PC-3 (cell line): ENCODE measurements at regions not wholly inside any gene's neighbourhood (a gene's known extent, or its start where the extent isn't known, plus 50 kb on each side); places are given as distances from the start of the nearest gene placed in this dataset.

Source experiments
- ATAC-seq: fragments of 200-7000 bp; cut with Tn5 transposase; 2 replicates; pipeline ENCODE4 v1.9.1; 2020; ENCODE audit warnings: mild to moderate bottlenecking, moderate library complexity
- BruUV-seq: library from RNA; stranded (reverse); fragments of 400-500 nt; replicated peaks from 2 replicates; lab custom pipeline; 2021; lab: Mats Ljungman, UMichigan
- CTCF ChIA-PET: fragments of 300-600 bp; sonication (Branson Sonifier 250); formaldehyde crosslinking; loops from one replicate; lab custom pipeline; 2022; ENCODE audit warnings: antibody characterized with exemption; lab: Charles Lee
- POLR2A ChIA-PET: fragments of 300-600 bp; sonication (Branson Sonifier 250); formaldehyde crosslinking; loops from one replicate; lab custom pipeline; 2022; ENCODE audit warnings: antibody characterized with exemption; ENCODE audit not compliant: unreplicated experiment; lab: Charles Lee
- DNase-seq: peaks from one replicate; pipeline ENCODE4 v3.0.0-alpha.2; 2015
- H2AFZ ChIP-seq: fragments of 300-600 bp; sonication (generic); 2 replicates; pipeline ENCODE4 v1.6.0; 2016; ENCODE audit warnings: antibody characterized with exemption, low read length
- H3F3A ChIP-seq: fragments of 300-600 bp; sonication (generic); one replicate; pipeline ENCODE4 v1.6.0; 2017; ENCODE audit warnings: antibody characterized with exemption, low read length, control low read depth, mild to moderate bottlenecking; ENCODE audit not compliant: unreplicated experiment
- H3K27ac ChIP-seq: fragments of 300-600 bp; sonication (generic); 2 replicates; pipeline ENCODE4 v1.5.1; 2016; ENCODE audit warnings: mild to moderate bottlenecking, low read length
- H3K27me3 ChIP-seq: fragments of 300-600 bp; sonication (generic); 2 replicates; pipeline ENCODE4 v1.6.1; 2016; ENCODE audit warnings: low read length, mixed read lengths
- H3K36me3 ChIP-seq: fragments of 300-600 bp; sonication (generic); 2 replicates; pipeline ENCODE4 v1.6.1; 2016; ENCODE audit warnings: low read depth, mixed run types, low read length, mixed read lengths
- H3K4me1 ChIP-seq: fragments of 300-600 bp; sonication (generic); 2 replicates; pipeline ENCODE4 v1.5.1; 2016; ENCODE audit warnings: low read length; ENCODE audit not compliant: insufficient read depth
- H3K4me2 ChIP-seq: fragments of 300-600 bp; sonication (generic); 2 replicates; pipeline ENCODE4 v1.6.0; 2016; ENCODE audit warnings: low read length
- H3K4me3 ChIP-seq: fragments of 300-600 bp; sonication (generic); 2 replicates; pipeline ENCODE4 v1.5.1; 2016; ENCODE audit warnings: mild to moderate bottlenecking, low read length, mixed read lengths
- H3K79me2 ChIP-seq: fragments of 300-600 bp; sonication (generic); 2 replicates; pipeline ENCODE4 v1.6.1; 2017; ENCODE audit warnings: low read length, mixed read lengths
- H3K9ac ChIP-seq: fragments of 300-600 bp; sonication (generic); 2 replicates; pipeline ENCODE4 v1.6.0; 2016; ENCODE audit warnings: mild to moderate bottlenecking, low read length
- H3K9me2 ChIP-seq: fragments of 300-600 bp; sonication (generic); replicated peaks from 2 replicates; pipeline ENCODE4 v1.6.1; 2016; ENCODE audit warnings: mixed run types, low read length, mixed read lengths
- H3K9me3 ChIP-seq: fragments of 300-600 bp; sonication (generic); 2 replicates; pipeline ENCODE4 v1.6.1; 2016; ENCODE audit warnings: low read length, mixed read lengths
- H4K20me1 ChIP-seq: fragments of 300-600 bp; sonication (generic); 2 replicates; pipeline ENCODE4 v1.6.1; 2016; ENCODE audit warnings: low read length, mixed read lengths
- CTCF ChIP-seq: fragments of 300-600 bp; sonication (generic); conservative IDR thresholded peaks from 2 replicates; pipeline ENCODE4 v1.5.1; 2017; ENCODE audit warnings: antibody characterized with exemption, low read depth, mild to moderate bottlenecking, low read length
- EZH2 ChIP-seq: fragments of 300-600 bp; sonication (generic); IDR thresholded peaks from one replicate; pipeline ENCODE4 v1.6.1; 2017; ENCODE audit warnings: antibody characterized with exemption, mild to moderate bottlenecking, low read length; ENCODE audit not compliant: unreplicated experiment
- EZH2phosphoT487 ChIP-seq: fragments of 300-600 bp; sonication (generic); IDR thresholded peaks from 2 replicates; pipeline ENCODE4 v1.6.1; 2018; ENCODE audit warnings: mild to moderate bottlenecking, antibody characterized with exemption, low read length, borderline replicate concordance
- intact Hi-C: fragments of 100-400 bp; cut with micrococcal nuclease; formaldehyde crosslinking; loops from 2 replicates; pipeline ENCODE4 v1.9.0; 2023

GRCh38 chr5:97554977-97555643 lies 372.1 kb upstream of the RIOK2 start:
- ATAC-seq, result no peak
- Histone ChIP-seq H3K27ac (no peak overlapping the region), H3F3A (no peaks in the 10 kb centered on the region), H3K79me2 (no peaks in the 10 kb centered on the region), H3K4me3 (no peak overlapping the region), H3K4me2 (no peak overlapping the region), H3K4me1 (no peaks in the 10 kb centered on the region), H3K9me3 (no peaks in the 10 kb centered on the region), H3K9me2 (no peaks in the 10 kb centered on the region), H2AFZ (no peak overlapping the region), H4K20me1 (no peaks in the 10 kb centered on the region), H3K27me3 (no peaks in the 10 kb centered on the region), H3K9ac (no peak overlapping the region), H3K36me3 (no peaks in the 10 kb centered on the region)
- POLR2A ChIA-PET, result no interaction called here
- BruUV-seq, result no TSS peak
- intact Hi-C loops, result no loop called here
- CTCF ChIA-PET, result no interaction called here
- DNase-seq, result no peak
- TF ChIP-seq CTCF (no peak), EZH2phosphoT487 (no peak)

GRCh38 chr5:97555644-97555981 lies 372.6 kb upstream of the RIOK2 start:
- Histone ChIP-seq H3K27me3 (no peaks in the 10 kb centered on the region), H3F3A (no peaks in the 10 kb centered on the region), H3K4me2 (no peak overlapping the region), H3K9me2 (no peaks in the 10 kb centered on the region), H2AFZ (no peak overlapping the region), H3K9me3 (no peaks in the 10 kb centered on the region), H3K27ac (no peak overlapping the region), H3K4me3 (no peak overlapping the region), H3K9ac (no peak overlapping the region), H3K36me3 (no peaks in the 10 kb centered on the region), H4K20me1 (no peaks in the 10 kb centered on the region), H3K79me2 (no peaks in the 10 kb centered on the region), H3K4me1 (no peaks in the 10 kb centered on the region)
- ChIA-PET CTCF (no interaction called here), POLR2A (no interaction called here)
- BruUV-seq, result no TSS peak
- ATAC-seq (no peak), DNase-seq (no peak)
- TF ChIP-seq EZH2phosphoT487, result no peak
- no peak for TF ChIP-seq CTCF
- TF ChIP-seq EZH2, result no peak
- intact Hi-C loops, result no loop called here

- H3F3A ChIP-seq, result no peaks in the 10 kb centered on the region
- no peaks in the 10 kb centered on the region for H3K9me3 ChIP-seq
- ATAC-seq, result no peak
- DNase-seq, result no peak
- intact Hi-C loops, result no loop called here
- no peak overlapping the region for H3K27ac ChIP-seq
- no peaks in the 10 kb centered on the region for H4K20me1 ChIP-seq
- no peak overlapping the region for H3K4me2 ChIP-seq
- H3K79me2 ChIP-seq, result no peaks in the 10 kb centered on the region
- H2AFZ ChIP-seq, result no peak overlapping the region
- CTCF ChIA-PET, result no interaction called here
- H3K4me1 ChIP-seq, result no peaks in the 10 kb centered on the region
- H3K9ac ChIP-seq, result no peak overlapping the region
- no peaks in the 10 kb centered on the region for H3K9me2 ChIP-seq
- BruUV-seq, result no TSS peak
- TF ChIP-seq EZH2phosphoT487, result no peak
- no peak for TF ChIP-seq EZH2
- no peak for TF ChIP-seq CTCF
- H3K4me3 ChIP-seq, result no peak overlapping the region
- H3K27me3 ChIP-seq, result no peaks in the 10 kb centered on the region
- no peaks in the 10 kb centered on the region for H3K36me3 ChIP-seq
- POLR2A ChIA-PET, result no interaction called here
Observed at GRCh38 chr5:97559827-97560598, 377.0 kb upstream of the RIOK2 start.
